ENCODE measurements at regions not wholly inside any gene's neighbourhood (a gene's known extent, or its start where the extent isn't known, plus 50 kb on each side); places are given as distances from the start of the nearest gene placed in this dataset.

- TF ChIP-seq POLR2A (IDR thresholded peaks at IDR 0.05), result no peak
- no peak for TF ChIP-seq POLR2AphosphoS5 (IDR thresholded peaks at IDR 0.05; ENCODE audit: insufficient read depth in 1 of 2, low read depth in 1 of 2)
Measured at GRCh38 chr16:73724503-73724902, 572.1 kb upstream of the PSMD7 start.

Measured in vagina (tissue), 2 donors.